Posterior vena cava (tissue), 2 donors: ENCODE measurements at regions not wholly inside any gene's neighbourhood (a gene's known extent, or its start where the extent isn't known, plus 50 kb on each side); places are given as distances from the start of the nearest gene placed in this dataset.

Experiments
- DNase-seq: peaks from one replicate; pipeline ENCODE4 v3.0.0-alpha.2; 2020; ENCODE audit warnings: low spot score
- intact Hi-C, 2 donors: fragments of 100-400 bp; cut with DNase I; formaldehyde crosslinking; loops; one replicate each; pipeline versions ENCODE4 v1.14.1 to v1.14.2; 2022 to 2023
- donor health status: DM: yes; HTN: yes; CAD: no.
- donor health status: DM: yes; HTN: yes; CAD: no.

DNA sequence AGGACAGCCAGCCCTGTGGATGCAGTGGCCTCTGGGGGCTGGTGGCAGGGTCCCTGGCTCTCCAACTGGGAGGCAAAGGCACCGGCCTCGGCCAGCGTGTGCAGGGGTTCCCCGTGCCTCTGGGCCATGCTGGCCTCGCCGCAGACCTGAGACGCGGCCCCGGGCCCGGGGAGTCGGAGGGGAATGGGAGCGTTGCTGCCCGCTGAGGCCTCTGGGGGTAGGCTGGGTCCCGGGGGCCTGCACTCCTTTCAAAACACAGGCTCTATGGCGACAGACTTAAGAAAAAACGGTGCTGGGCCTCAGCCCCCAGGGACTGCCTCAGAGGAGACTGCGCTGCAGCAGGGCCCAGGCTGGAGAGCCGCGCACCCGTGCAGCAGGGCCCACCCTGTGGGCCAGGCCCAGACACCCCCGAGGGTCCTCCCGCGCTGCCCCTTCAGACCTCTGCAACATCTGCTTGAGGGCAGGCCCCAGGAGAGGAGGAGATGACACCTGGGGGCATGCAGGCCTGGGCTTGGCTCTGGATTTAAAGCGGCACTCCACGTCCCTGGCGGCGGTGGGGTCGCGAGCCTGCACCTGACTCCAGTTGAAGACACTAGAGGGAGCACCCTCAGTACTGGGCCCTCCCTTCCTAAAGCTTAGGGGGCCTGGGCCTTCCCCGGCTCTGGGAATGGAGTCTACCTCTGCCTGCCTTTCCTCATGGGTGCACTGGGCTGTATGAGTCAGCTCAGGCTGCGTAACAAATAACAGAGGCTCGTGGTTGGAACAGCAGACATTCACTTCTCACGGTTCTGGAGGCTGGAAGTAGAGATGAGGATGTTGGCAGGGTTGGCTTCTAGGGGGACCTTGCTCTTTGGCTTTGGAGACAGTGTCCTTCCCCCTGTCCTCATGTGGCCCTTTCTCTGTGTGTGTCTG is 117.4 kb upstream of the RPS6KA2 start:
- DNase-seq = no peak
- intact Hi-C loops = loop anchor here in 1 of 2 donors (5.0 kb wide), 1 partner anchor 1332 kb away; no protein-coding TSS in a partner anchor

DNA sequence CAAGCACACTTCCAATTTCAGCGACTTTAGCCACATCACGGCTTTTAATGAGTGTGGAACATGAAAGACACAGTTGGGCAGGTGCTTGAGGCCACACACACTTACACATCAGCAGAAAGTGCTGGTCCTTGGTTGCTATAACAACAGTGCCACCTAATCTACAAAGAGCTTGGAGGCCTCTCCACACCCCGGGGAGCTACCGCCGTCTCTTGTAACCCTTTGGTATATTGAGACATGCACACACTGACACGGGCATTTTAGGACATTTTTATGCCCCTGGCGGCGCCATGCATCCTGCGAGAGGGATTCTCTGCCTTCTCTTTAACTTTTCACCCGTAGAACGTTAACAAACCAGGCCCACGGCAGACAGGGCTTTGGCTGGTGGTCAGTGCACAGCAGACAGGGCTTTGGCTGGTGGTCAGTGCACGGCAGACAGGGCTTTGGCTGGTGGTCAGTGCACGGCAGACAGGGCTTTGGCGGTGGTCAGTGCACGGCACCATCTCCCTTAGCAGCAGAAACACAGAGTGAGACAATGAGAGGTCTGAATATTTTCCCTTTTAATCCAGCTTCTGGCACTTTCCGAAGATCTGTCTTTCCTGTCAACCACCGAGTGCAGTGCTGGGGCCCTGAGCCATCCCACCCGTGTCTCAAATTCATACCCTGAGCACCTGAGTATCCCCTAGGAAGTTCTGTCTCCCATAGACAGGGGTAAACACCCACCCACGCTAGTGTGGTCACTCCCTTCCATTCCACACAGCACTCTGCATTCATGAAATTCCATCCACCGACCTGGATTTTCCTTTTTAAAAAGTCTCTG is 116.6 kb upstream of the RPS6KA2 start:
- intact Hi-C loops = no loop called here

DNA sequence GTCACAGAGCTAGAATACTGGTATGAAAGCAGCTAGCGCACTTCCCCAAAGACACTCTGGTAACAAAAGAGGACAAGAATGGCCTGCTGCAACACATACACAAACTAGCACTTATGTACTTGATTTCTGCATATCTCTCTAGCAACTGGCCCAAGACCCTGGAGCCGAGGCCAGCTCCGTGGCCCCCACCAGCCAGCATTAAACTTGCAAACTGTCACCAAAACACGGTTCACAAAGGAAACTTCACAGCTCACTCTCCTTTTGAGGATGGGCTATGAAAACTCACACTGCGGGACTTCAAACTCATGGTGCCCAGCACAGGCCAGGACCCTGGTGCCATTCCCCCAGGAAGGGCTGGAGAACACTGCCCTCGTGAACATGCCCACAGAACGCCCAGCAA is 115.9 kb upstream of the RPS6KA2 start:
- intact Hi-C loops = no loop called here
- DNase-seq = no peak

More for the DNA sequence above, 116.6 kb upstream of the RPS6KA2 start:
- no peak for DNase-seq

DNA sequence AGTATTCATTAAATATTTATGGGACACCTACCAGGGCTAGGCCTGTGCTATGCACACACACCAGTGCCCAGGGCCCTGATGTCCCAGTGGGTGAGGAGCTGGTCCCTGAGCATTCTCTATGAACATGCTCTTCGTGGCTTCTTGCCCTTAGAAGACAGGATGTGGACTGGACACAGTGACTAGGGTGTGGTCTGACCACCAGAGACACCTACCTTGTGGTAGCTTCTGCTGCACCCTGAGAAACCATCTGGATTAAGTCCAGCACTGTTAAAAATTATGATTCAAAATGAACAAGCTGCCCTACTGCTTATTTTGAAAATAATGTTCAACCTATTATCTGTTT is 112.9 kb upstream of the RPS6KA2 start:
- DNase-seq = no peak
- intact Hi-C loops = no loop called here

DNA sequence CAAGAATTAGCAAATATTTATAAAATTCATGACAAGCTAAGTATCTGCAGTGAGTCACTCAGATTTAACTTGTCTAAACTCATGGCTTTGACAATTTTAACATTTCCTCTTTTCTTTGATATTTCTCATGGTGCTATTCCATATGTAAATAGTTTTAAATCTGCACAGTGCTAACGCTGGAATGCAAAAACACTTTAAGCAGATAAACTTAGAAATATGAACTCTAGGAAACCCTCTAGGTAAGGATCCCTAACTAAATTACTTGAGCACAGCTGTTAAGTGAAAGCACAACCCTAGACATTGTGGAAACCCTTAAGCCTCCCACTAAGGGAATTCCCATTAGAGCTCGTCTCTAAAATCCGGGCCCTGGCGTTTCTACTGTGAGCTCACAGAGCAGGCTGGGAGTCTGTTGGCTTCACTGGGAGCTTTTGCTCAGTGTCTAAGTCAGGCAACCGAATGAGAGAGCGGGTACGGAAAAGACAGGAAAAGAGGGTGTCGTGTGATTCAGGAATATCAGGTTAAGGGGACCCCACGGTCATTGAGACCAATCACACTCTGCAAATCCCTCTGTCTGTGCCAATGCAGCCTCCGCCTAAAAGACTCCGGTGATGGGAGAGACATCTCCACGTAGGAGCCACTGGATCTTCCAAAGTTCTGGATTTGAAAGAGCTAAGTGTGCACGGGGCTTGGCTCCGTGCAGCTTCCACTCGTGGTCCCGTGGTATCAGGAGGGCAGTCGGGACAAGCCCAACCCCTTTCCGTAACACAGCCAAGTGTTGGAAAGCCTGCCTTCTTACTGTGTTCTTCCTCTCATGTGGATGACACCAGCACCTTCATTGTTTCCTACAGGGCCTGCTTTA is 112.3 kb upstream of the RPS6KA2 start:
- intact Hi-C loops = no loop called here
- no peak for DNase-seq

DNA sequence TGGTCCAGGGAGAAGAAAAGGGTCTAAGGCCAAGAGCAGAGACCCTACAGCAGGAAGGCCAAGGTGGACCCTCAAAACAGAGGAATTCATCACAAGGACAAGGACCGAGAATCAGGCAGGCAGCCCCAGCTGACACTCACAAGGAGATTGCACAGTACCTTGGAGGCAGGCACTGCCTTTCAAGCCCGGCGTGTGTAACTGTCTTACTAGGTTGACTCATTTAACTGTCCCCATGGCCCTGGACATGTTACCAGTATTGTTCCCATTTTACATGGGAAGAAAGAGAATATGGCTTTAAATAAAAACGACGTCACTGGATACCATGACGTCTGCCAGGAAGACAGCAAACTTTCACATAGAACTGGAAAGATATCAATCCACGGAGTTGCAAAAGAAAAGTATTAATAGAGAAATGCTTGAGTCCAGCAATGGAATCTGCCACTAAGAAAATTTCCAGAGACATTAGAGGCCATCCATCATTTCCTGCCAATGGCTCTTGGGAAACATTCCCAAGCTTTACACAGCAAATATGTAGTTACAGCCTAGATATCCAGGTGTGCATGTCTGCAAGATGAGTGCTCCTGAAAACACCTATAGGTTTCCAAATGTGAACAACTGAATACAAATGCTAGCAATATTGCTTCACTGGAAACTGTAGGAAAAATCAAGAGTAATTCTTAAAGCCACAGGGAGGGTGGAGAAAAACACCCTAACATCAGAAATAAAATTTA is 111.5 kb upstream of the RPS6KA2 start:
- intact Hi-C loops = no loop called here
- DNase-seq = no peak

DNA sequence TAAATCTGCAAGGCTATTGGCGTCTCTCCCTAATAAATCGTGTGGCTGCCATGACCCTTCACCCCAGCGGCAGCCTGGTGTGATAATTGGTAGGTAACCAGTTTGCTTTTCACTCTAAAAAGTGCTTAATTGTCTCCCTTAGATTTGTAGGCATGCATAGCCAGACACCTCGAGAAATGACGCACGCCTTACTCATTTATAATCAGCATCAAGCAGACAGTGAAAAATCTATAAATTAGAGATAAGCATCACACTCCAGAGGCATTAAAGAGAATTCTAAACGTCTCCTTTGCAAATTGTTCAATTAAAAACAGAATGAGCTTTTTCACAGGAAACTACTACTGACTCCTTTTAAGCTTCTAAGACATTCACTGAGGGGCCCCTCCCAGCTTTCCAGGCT is 110.2 kb upstream of the RPS6KA2 start:
- no peak for DNase-seq
- intact Hi-C loops = no loop called here

DNA sequence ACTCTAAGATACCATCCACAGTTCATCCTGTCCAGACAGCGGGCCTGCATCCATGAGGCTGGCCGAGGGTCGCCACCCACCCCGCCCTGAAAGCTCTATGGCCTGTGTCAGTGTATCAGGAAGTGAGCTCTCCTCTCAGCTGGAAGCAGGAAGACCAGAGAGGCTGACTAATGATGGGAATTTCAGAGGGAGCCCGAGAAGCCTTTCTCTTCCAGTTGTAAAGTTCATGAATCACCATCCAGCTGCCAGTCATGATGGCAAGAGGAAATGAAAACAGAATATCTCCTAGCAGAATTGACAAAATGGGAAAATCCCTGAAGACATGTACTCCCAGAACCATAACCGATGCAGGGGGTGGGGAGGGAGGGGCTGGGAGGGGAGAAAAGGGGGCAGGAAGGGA is 109.6 kb upstream of the RPS6KA2 start:
- DNase-seq = no peak
- intact Hi-C loops = no loop called here

DNA sequence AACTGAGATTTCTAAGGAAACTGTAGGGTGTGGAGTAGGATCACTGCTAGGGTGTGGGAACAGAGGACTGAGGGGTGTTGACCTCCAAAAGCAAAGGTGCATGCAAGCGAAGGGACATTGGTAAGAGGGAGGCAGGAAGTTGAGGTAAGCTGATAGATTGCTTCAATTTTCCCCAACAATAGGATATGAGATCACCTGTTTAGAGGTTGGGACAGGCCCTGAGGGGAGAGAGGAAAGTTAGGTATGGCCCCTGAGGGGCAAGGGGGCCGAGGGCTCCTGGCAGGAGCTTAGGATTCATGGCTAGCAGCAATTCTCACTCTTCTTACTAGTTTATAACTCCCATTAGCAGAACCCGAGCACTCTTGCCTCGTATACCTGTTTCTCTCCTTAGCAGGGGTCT is 106.8 kb upstream of the RPS6KA2 start:
- no peak for DNase-seq
- intact Hi-C loops = no loop called here

DNA sequence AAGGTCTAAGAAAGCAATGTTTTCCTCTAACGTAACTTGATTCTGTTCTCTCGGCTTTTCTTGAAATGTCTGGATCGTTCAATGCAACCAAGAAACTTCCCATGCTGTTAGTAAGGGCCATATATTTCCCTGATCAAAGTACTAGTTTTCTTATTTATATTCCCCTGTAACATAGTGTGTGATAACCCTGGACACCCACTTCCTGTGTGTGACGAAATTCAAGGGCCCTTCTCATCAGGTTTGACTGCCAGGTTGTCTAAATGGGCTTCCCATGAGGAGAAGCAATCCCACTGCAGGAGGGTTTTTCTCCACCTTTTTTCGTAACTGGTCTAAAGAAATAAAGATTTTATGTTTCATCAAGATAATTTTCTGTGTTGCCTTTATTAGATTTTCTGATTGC is 102.6 kb upstream of the RPS6KA2 start:
- intact Hi-C loops = no loop called here
- DNase-seq = no peak

DNA sequence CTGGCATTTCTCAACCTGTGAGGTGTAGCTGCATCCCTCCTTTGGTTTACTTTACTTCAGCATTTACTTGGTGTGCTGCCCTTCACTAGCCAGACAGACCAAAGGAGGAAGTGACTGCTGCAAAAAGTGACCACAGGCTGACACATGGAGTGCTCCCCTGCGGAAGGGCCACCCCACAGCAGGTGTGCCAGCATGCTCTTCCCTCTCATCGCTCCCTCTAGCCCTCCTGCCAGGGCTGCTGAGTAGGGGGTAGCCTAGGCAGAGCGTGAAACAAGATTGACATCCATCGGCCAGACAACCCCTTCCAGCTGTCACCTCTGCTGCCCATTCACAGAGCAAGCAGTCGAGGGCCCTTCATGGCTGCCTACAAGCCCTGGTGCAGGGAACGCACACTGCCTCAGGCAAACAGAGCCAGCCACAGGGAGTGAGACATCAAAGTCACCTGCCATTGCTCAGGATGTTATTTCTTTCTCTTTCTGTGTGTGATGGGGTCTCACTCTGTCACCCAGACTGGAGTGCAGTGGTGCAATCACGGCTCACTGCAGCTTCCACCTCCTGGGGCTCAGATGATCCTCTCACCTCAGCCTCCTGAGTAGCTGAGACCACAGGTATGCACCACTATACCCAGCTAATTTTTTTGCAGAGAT is 102.0 kb upstream of the RPS6KA2 start:
- intact Hi-C loops = no loop called here

DNA sequence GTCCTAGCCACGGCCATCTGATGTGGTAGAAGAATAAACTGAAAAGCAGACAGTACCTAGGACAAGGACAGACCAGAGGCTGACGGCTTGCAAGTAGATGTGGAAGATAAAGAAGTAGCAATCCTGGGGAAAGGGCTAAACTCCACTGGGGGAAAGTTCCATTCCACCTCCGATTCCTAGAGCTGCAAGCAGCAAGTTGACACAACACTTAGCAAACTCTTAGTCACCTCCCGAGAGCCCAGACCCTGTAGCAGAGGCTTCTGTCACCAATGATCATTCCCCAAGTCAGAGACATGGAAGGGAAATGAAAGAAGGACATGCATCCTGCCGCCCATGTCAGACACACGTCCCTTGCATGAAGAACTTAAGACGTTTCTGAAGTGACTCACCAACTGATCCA is 99.2 kb upstream of the RPS6KA2 start:
- DNase-seq = no peak
- intact Hi-C loops = no loop called here

More for the DNA sequence above, 102.0 kb upstream of the RPS6KA2 start:
- no peak for DNase-seq

DNA sequence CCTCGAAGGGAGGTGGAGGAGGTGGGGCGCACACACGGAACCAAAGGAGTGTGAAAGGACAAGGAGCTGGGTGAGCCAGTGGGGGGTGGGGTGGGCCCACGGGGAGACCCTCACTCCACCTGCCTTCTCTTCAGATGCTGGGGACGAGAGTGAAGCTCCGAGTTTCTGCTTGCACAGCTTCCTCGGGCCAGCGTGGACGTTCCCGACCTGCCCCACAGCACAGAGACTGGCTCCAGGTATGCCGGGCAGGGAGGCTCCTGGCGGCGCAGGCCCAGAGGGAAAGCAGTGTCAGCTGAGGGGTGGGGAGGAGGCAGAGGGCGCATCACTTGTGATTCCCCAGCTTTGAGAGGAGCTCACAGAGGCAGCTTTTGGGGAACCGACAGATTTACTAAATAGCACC is 98.5 kb upstream of the RPS6KA2 start:
- intact Hi-C loops = no loop called here

DNA sequence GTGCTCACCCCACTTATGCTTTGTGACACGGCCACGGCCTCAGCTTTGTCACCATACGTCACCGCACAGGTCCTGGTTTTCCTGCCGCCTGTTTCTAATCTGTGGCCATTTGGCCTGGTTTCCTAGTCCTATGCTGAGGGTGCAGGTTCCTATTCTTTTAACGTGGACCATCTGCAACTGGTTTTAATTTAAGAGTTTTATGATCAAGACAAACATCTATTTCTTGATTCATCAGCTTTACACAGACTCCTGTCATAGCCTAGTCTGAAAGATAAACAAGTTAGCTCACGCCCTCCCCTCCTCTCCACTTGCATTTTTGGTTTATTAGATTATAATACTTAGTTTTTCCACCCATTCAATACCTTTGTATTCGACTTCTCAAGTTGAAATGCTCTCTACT is 97.5 kb upstream of the RPS6KA2 start:
- no peak for DNase-seq
- intact Hi-C loops = no loop called here

More for the DNA sequence above, 98.5 kb upstream of the RPS6KA2 start:
- no peak for DNase-seq

DNA sequence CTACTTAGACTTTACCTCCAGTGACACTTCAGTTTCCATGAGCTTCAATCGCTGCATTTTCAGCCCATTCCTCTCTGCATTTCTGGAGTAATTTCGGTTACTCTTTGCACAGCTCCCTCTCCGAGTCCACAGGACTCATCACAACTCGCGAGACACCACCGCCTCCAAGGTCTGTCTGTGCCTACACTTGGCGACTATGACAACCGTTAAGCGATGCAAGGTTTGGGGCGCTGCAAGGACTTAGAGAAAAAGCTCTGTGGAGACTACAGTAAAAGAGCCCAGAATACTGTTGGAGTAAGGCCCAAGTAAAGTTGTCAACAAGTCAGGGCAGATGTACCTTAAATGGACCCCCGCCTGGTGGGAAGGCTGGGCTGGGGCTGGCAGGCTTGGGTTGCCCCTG is 95.7 kb upstream of the RPS6KA2 start:
- DNase-seq = no peak
- intact Hi-C loops = no loop called here

DNA sequence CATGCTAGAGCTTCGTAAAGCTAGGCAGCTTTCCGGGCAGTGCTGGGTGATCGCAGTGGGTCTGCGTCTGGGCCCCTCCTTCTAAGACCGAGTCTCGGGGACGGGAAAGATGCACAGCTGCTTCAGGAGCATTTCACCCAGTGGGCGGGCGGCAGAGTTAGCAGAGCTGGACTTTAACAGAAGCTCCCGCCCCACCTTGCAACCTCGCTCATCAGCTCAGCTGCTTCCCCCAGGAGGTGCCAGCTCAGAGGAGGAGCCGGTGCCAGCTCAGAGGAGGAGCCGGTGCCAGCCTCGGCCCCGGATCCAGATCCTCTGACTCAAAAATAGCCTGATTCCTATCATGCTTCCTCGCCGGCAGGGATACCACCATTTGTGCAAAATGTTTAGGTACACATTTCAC is 94.5 kb upstream of the RPS6KA2 start:
- intact Hi-C loops = no loop called here
- DNase-seq = no peak

DNA sequence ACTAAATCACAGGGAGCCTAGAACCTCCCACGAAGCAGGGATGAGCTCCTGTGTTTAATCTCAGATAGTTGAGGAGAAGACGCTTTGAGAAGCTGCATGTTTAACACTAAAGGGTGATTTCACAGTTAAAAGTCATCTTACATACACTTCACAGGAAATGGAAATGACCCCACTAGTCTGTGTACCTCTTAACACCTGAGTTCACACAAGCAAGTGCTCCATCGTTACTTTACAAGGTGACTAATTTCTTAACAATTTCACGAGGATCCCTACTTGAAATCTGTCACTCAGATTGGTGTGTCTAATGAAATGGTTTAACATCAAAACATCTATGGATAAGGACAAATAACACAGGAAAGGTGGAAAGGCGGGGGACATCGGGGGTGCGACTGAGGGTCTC is 93.8 kb upstream of the RPS6KA2 start:
- intact Hi-C loops = no loop called here
- DNase-seq = no peak

DNA sequence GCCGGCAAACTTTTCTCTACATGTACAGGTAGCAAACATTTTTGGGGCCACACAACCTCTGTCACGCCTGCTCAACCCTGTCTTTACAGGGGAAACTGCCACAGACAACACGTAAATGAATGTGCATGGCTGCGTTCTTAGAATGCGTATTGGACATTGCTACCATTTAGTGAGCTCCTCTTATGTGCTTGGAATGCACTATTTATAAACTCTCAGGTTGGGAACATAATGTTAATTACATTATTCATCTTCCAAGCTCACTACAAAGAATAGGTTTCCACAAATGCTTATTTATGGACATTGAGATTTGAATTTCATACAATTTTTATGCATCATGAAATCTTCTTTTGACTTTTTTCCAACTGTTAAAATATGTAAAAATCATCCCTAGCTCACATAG is 92.0 kb upstream of the RPS6KA2 start:
- no peak for DNase-seq
- intact Hi-C loops = no loop called here

DNA sequence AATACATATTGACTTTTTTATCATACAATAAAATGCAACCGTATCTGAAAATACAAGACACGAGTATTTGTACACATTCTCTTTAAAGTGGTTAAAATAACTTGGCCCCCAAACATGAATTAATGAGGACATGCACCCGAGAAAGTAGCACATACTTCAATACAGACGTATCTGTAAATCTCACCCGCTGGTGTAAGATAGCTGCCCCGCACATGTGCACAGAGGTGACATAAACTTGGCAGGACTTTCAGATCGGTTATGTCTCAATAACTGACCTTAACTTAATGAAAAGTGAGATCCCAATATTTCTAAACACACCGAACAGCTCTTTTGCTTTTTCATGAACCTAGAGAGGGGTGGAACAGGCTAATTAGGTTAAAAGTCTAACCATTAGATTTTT is 91.5 kb upstream of the RPS6KA2 start:
- intact Hi-C loops = no loop called here
- no peak for DNase-seq
